Endothelial cell of umbilical vein (primary cell): ENCODE measurements at regions not wholly inside any gene's neighbourhood (a gene's known extent, or its start where the extent isn't known, plus 50 kb on each side); places are given as distances from the start of the nearest gene placed in this dataset.

ENCODE experiments used
- BruUV-seq: library from RNA; stranded (reverse); fragments of 400-500 nt; replicated peaks from 2 replicates; lab custom pipeline; 2021; lab: Mats Ljungman, UMichigan
- CTCF ChIA-PET: fragments of 300-600, 350-600 bp; sonication (Branson Sonifier 250); formaldehyde crosslinking; loops from one replicate; lab custom pipeline; 2021; ENCODE audit warnings: antibody characterized with exemption, inconsistent platforms; lab: Charles Lee
- POLR2A ChIA-PET: fragments of 300-600, 350-600 bp; sonication (Branson Sonifier 250); formaldehyde crosslinking; loops from one replicate; lab custom pipeline; 2021; ENCODE audit warnings: antibody characterized with exemption, inconsistent platforms; lab: Charles Lee
- DNase-seq: peaks from one replicate; pipeline ENCODE4 v3.0.0-alpha.2; 2011; ENCODE audit warnings: low read depth, low spot score
- FAIRE-seq: peaks from 2 replicates; lab custom pipeline; 2011; peaks lifted over from hg19 to GRCh38; lab: Jason Lieb, UNC
- H2AFZ ChIP-seq: 2 replicates; pipeline ENCODE4 v1.6.0; 2012; ENCODE audit warnings: low read depth, low read length, control low read depth, inconsistent platforms
- H3K27ac ChIP-seq: 2 replicates; pipeline ENCODE4 v1.5.1; 2011; ENCODE audit warnings: low read depth, mild to moderate bottlenecking, control low read depth, low read length, moderate library complexity; ENCODE audit not compliant: insufficient read depth
- H3K27me3 ChIP-seq, 2 experiments: 2 replicates each; pipeline versions ENCODE4 v1.6.0 to v1.6.1; 2011; ENCODE audit warnings: low read length in 2 of 2, mixed read lengths in 1 of 2; ENCODE audit not compliant: control insufficient read depth in 2 of 2, insufficient read depth in 2 of 2
- H3K36me3 ChIP-seq, 2 experiments: 2 replicates in 1 of 2; 3 replicates in 1 of 2; pipeline ENCODE4 v1.5.1; 2011; ENCODE audit warnings: low read length in 2 of 2, mild to moderate bottlenecking in 1 of 2, moderate library complexity in 1 of 2; ENCODE audit not compliant: control insufficient read depth in 2 of 2, insufficient read depth in 2 of 2; ENCODE audit errors: extremely low read depth in 1 of 2
- H3K4me1 ChIP-seq: 3 replicates; pipeline ENCODE4 v1.5.1; 2011; ENCODE audit warnings: mild to moderate bottlenecking, low read length; ENCODE audit not compliant: control insufficient read depth, insufficient read depth; ENCODE audit errors: extremely low read depth
- H3K4me2 ChIP-seq: 2 replicates; pipeline ENCODE4 v1.6.1; 2011; ENCODE audit warnings: low read length, control low read depth, mixed read lengths; ENCODE audit not compliant: insufficient read depth
- H3K4me3 ChIP-seq, 3 experiments: fragments of 200-600 bp in 1 of 3; sonication (generic), shearing (Covaris generic) in 1 of 3; replicated peaks in 1 of 3; 2 replicates each; pipeline ENCODE4 v1.5.1; 2011 to 2016; ENCODE audit warnings: control low read depth in 3 of 3, low read length in 3 of 3, mild to moderate bottlenecking in 2 of 3, inconsistent platforms in 1 of 3, low read depth in 1 of 3, moderate library complexity in 1 of 3; ENCODE audit not compliant: insufficient read depth in 1 of 3
- H3K79me2 ChIP-seq: 2 replicates; pipeline ENCODE4 v1.6.0; 2012; ENCODE audit warnings: low read length, inconsistent platforms; ENCODE audit not compliant: control insufficient read depth, insufficient read depth
- H3K9ac ChIP-seq: replicated peaks from 2 replicates; pipeline ENCODE3; 2011; ENCODE audit warnings: low read length, control low read depth; ENCODE audit not compliant: insufficient read depth; ENCODE audit errors: extremely low read depth
- H3K9me1 ChIP-seq: replicated peaks from 3 replicates; pipeline ENCODE4 v1.6.0; 2011; ENCODE audit warnings: mild to moderate bottlenecking, low read length; ENCODE audit not compliant: control insufficient read depth, insufficient read depth; ENCODE audit errors: extremely low read depth
- H3K9me3 ChIP-seq: replicated peaks from 2 replicates; pipeline ENCODE4 v1.5.1; 2012; ENCODE audit warnings: low read length, inconsistent platforms; ENCODE audit not compliant: control insufficient read depth, insufficient read depth
- H4K20me1 ChIP-seq: replicated peaks from 2 replicates; pipeline ENCODE3; 2011; ENCODE audit warnings: mild to moderate bottlenecking, low read length; ENCODE audit not compliant: control insufficient read depth, insufficient read depth; ENCODE audit errors: extremely low read depth
- EZH2 ChIP-seq: IDR thresholded peaks from 2 replicates; pipeline ENCODE4 v1.6.1; 2012; ENCODE audit warnings: borderline replicate concordance, low read depth, mild to moderate bottlenecking, moderate library complexity, low read length, inconsistent platforms; ENCODE audit not compliant: severe bottlenecking
- FOS ChIP-seq: IDR thresholded peaks from 2 replicates; pipeline ENCODE4 v1.6.1; 2011; ENCODE audit warnings: mild to moderate bottlenecking, low read length, moderate library complexity, borderline replicate concordance; ENCODE audit not compliant: insufficient read depth
- GATA2 ChIP-seq: IDR thresholded peaks from 2 replicates; pipeline ENCODE4 v1.7.0; 2011; ENCODE audit warnings: low read depth, mild to moderate bottlenecking, moderate library complexity, mixed read lengths, low read length; ENCODE audit not compliant: insufficient read length, insufficient read depth
- JUN ChIP-seq: IDR thresholded peaks from 2 replicates; pipeline ENCODE4 v1.6.1; 2011; ENCODE audit warnings: borderline replicate concordance, low read depth; ENCODE audit not compliant: insufficient read length, insufficient read depth
- MYC ChIP-seq: IDR thresholded peaks from one replicate; pipeline ENCODE4 v1.6.1; 2011; ENCODE audit warnings: mild to moderate bottlenecking, low read depth, low read length
- POLR2A ChIP-seq: IDR thresholded peaks from 2 replicates; pipeline ENCODE4 v1.6.1; 2012; ENCODE audit warnings: low read depth, mild to moderate bottlenecking, control low read depth, low read length
- POLR2AphosphoS5 ChIP-seq: IDR thresholded peaks from 2 replicates; pipeline ENCODE4 v1.6.1; 2012; ENCODE audit warnings: low read depth, mild to moderate bottlenecking, control low read depth, low read length, moderate library complexity; ENCODE audit not compliant: insufficient read depth
- dilution Hi-C: fragments of 300-500 bp; cut with MboI; formaldehyde crosslinking; loops from one replicate; pipeline ENCODE4 v1.15.0; 2019; ENCODE audit warnings: low sequenced_read_pairs; ENCODE audit not compliant: extremely low pct_ligation_motif_present
- intact Hi-C: fragments of 100-400 bp; cut with micrococcal nuclease; formaldehyde crosslinking; loops from one replicate; pipeline ENCODE4 v1.10.0; 2022
- TF ChIP-seq, protein P1 (sequence below): IDR thresholded peaks from 2 replicates; pipeline ENCODE4 v1.6.1; 2011; ENCODE audit not compliant: insufficient read depth, insufficient read length
- TF ChIP-seq, protein P2 (sequence below), 2 donors: IDR thresholded peaks; 1 replicate in 1 of 2; 2 replicates in 1 of 2; pipeline ENCODE4 v1.5.1; 2011; ENCODE audit warnings: low read length in 2 of 2, mild to moderate bottlenecking in 2 of 2, moderate library complexity in 2 of 2, control low read depth in 1 of 2, inconsistent platforms in 1 of 2, low read depth in 1 of 2; ENCODE audit not compliant: insufficient read depth in 1 of 2; ENCODE audit errors: extremely low read depth in 1 of 2

DNA sequence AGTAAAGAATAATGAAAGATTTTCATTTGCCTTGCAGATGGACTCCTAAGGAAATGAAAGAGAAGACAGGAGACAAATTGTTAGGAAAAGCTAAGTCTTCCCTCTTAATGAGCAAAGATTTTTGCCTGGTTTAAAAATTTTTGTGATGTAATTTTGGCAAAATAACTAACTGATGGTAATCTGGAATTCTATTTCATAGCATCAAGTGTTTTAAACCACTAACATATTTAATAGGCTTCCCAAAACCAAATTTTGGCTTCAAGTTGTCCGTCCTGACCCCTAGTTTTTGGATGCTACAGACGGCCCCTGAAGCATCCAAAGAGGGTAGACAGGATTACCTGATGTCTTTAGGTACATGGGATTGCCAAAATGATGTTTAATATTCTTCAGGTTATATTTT lies 124.3 kb downstream of the TPBG start:
- CTCF ChIA-PET, result no interaction called here
- H3K9ac ChIP-seq, result no peak overlapping the region
- FAIRE-seq (no peak), DNase-seq (no peak)
- TF ChIP-seq GATA2, result no peak
- no peak for TF ChIP-seq POLR2A
- no peak for TF ChIP-seq JUN
- TF ChIP-seq, protein P1, sequence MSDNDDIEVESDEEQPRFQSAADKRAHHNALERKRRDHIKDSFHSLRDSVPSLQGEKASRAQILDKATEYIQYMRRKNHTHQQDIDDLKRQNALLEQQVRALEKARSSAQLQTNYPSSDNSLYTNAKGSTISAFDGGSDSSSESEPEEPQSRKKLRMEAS, result no peak
- no peak for TF ChIP-seq MYC
- no peak for TF ChIP-seq POLR2AphosphoS5
- TF ChIP-seq FOS, result no peak
- no peak for TF ChIP-seq EZH2
- TF ChIP-seq, protein P2, sequence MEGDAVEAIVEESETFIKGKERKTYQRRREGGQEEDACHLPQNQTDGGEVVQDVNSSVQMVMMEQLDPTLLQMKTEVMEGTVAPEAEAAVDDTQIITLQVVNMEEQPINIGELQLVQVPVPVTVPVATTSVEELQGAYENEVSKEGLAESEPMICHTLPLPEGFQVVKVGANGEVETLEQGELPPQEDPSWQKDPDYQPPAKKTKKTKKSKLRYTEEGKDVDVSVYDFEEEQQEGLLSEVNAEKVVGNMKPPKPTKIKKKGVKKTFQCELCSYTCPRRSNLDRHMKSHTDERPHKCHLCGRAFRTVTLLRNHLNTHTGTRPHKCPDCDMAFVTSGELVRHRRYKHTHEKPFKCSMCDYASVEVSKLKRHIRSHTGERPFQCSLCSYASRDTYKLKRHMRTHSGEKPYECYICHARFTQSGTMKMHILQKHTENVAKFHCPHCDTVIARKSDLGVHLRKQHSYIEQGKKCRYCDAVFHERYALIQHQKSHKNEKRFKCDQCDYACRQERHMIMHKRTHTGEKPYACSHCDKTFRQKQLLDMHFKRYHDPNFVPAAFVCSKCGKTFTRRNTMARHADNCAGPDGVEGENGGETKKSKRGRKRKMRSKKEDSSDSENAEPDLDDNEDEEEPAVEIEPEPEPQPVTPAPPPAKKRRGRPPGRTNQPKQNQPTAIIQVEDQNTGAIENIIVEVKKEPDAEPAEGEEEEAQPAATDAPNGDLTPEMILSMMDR (IDR thresholded peaks at IDR 0.05; ENCODE audit: extremely low read depth in 1 of 2, insufficient read depth in 1 of 2, low read depth in 1 of 2, low read length in 2 of 2), result no peak
- intact Hi-C loops (no loop called here), dilution Hi-C loops (no loop called here)
- no peaks in the 10 kb centered on the region for H3K9me3 ChIP-seq
- H3K4me3 ChIP-seq, result no peak overlapping the region
- no peak overlapping the region for H3K27ac ChIP-seq
- no peak overlapping the region for H2AFZ ChIP-seq
- no peak overlapping the region for H3K4me2 ChIP-seq
- H3K27me3 ChIP-seq, result no peaks in the 10 kb centered on the region
- POLR2A ChIA-PET, result no interaction called here
- no peaks in the 10 kb centered on the region for H3K9me1 ChIP-seq
- H3K79me2 ChIP-seq, result no peaks in the 10 kb centered on the region
- no peaks in the 10 kb centered on the region for H3K4me1 ChIP-seq
- no peaks in the 10 kb centered on the region for H3K36me3 ChIP-seq
- no peaks in the 10 kb centered on the region for H4K20me1 ChIP-seq
- BruUV-seq, result no TSS peak
